CD4-positive, alpha-beta T cell treated with Interleukin-15 for 4 hours (primary cell): ENCODE measurements at regions not wholly inside any gene's neighbourhood (a gene's known extent, or its start where the extent isn't known, plus 50 kb on each side); places are given as distances from the start of the nearest gene placed in this dataset.

Experiments used
- DNase-seq: peaks from one replicate; pipeline ENCODE4 v3.0.0-alpha.2; 2020; ENCODE audit warnings: low spot score

GRCh38 chr14:65281991-65282895 lies 130.3 kb upstream of the FUT8 start:
- no peak for DNase-seq

GRCh38 chr14:65282896-65283253 lies 129.7 kb upstream of the FUT8 start:
- no peak for DNase-seq

GRCh38 chr14:65286443-65286842 lies 126.1 kb upstream of the FUT8 start:
- DNase-seq = no peak

GRCh38 chr14:65287264-65288131 lies 125.0 kb upstream of the FUT8 start:
- DNase-seq = peak; percentile 65

GRCh38 chr14:65290830-65291229 lies 121.7 kb upstream of the FUT8 start:
- DNase-seq = no peak

- DNase-seq = no peak
These were observed 121.0 kb upstream of the FUT8 start for GRCh38 chr14:65291531-65291930.

- no peak for DNase-seq
These were observed 117.7 kb upstream of the FUT8 start for GRCh38 chr14:65294816-65295215.

GRCh38 chr14:65296402-65296801 lies 116.1 kb upstream of the FUT8 start:
- no peak for DNase-seq

GRCh38 chr14:65296876-65297275 lies 115.7 kb upstream of the FUT8 start:
- no peak for DNase-seq

GRCh38 chr14:65297744-65298143 lies 114.8 kb upstream of the FUT8 start:
- DNase-seq = no peak

- DNase-seq = no peak
These were observed 112.7 kb upstream of the FUT8 start for GRCh38 chr14:65299826-65300225.

GRCh38 chr14:65301862-65302539 lies 110.5 kb upstream of the FUT8 start:
- no peak for DNase-seq

- DNase-seq = no peak
These were observed 109.8 kb upstream of the FUT8 start for GRCh38 chr14:65302571-65303189.

GRCh38 chr14:65303190-65303898 lies 109.2 kb upstream of the FUT8 start:
- DNase-seq = no peak

- DNase-seq = no peak
These were observed 108.7 kb upstream of the FUT8 start for GRCh38 chr14:65303899-65304222.

GRCh38 chr14:65304239-65304638 lies 108.3 kb upstream of the FUT8 start:
- DNase-seq = no peak

- no peak for DNase-seq
These were observed 107.6 kb upstream of the FUT8 start for GRCh38 chr14:65304963-65305362.

GRCh38 chr14:65308536-65308935 lies 104.0 kb upstream of the FUT8 start:
- no peak for DNase-seq

- DNase-seq = no peak
These were observed 102.0 kb upstream of the FUT8 start for GRCh38 chr14:65310568-65310967.

- no peak for DNase-seq
These were observed 99.7 kb upstream of the FUT8 start for GRCh38 chr14:65312859-65313258.

- no peak for DNase-seq
These were observed 93.7 kb upstream of the FUT8 start for GRCh38 chr14:65318636-65319506.
